Erythroblast (primary cell): ENCODE measurements at regions not wholly inside any gene's neighbourhood (a gene's known extent, or its start where the extent isn't known, plus 50 kb on each side); places are given as distances from the start of the nearest gene placed in this dataset.

ENCODE experiments used
- GATA1 ChIP-seq: IDR thresholded peaks from 2 replicates; pipeline ENCODE4 v1.6.1; 2011; ENCODE audit warnings: low read depth, mild to moderate bottlenecking, control low read depth, low read length, moderate library complexity
- POLR2A ChIP-seq: IDR thresholded peaks from 2 replicates; pipeline ENCODE4 v1.6.1; 2011; ENCODE audit warnings: mild to moderate bottlenecking, low read length

DNA sequence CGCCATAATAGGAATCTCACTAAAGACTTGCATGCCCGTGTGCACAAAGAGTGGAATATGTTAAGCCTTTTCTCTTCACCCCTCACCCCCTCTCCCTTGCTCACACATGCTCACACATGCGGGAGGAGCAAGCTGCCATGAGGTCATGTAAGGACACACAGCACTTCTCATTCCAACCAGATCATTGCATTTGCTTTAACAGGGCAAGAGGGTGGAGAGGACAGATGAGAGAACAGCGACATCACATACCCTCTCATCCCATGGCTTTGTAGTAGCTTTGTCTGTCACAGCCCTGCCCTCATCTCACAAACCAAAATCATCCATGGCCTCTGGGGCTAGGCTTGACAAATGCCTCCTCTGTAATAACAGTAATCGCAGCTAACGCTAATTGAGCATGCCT is 145.6 kb upstream of the FRY start:
- TF ChIP-seq POLR2A (no peak), GATA1 (no peak)
